GM12875 (cell line): ENCODE measurements at regions not wholly inside any gene's neighbourhood (a gene's known extent, or its start where the extent isn't known, plus 50 kb on each side); places are given as distances from the start of the nearest gene placed in this dataset.
"Not testable (repeated sequence)": the region's sequence is repeated elsewhere in the genome, so short reads cannot be mapped to it uniquely, and the experiment has no call there.

Experiments used
- H3K4me3 ChIP-seq: one replicate; pipeline ENCODE4 v1.5.1; 2011; ENCODE audit warnings: low read depth, low read length, control low read depth
- TF ChIP-seq, protein P1 (sequence below): IDR thresholded peaks from 2 replicates; pipeline ENCODE4 v1.5.1; 2011; ENCODE audit warnings: low read depth, mild to moderate bottlenecking, control low read depth, inconsistent platforms, low read length, moderate library complexity, borderline replicate concordance; ENCODE audit not compliant: insufficient read depth

DNA sequence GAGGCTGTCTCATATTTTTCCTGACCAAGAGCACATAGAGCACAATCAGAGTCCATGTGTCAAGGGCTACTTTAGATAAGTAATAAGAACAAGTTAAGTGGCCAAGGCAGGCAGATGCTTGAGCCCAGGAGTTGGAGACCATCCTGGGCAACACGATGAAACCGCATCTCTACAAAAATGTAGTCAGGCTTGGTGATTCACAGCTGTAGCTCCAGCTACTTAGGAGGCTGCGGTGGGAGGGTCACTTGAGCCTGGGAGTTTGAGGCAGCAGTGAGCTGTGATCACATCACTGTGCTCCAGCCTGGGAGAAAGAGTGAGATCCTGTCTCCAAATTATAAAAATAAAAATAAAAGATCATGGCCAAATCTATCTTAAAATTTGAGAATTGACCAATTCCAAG lies 767.9 kb upstream of the CTNND2 start:
- H3K4me3 ChIP-seq = no peak overlapping the region
- TF ChIP-seq, protein P1, sequence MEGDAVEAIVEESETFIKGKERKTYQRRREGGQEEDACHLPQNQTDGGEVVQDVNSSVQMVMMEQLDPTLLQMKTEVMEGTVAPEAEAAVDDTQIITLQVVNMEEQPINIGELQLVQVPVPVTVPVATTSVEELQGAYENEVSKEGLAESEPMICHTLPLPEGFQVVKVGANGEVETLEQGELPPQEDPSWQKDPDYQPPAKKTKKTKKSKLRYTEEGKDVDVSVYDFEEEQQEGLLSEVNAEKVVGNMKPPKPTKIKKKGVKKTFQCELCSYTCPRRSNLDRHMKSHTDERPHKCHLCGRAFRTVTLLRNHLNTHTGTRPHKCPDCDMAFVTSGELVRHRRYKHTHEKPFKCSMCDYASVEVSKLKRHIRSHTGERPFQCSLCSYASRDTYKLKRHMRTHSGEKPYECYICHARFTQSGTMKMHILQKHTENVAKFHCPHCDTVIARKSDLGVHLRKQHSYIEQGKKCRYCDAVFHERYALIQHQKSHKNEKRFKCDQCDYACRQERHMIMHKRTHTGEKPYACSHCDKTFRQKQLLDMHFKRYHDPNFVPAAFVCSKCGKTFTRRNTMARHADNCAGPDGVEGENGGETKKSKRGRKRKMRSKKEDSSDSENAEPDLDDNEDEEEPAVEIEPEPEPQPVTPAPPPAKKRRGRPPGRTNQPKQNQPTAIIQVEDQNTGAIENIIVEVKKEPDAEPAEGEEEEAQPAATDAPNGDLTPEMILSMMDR = no peak

DNA sequence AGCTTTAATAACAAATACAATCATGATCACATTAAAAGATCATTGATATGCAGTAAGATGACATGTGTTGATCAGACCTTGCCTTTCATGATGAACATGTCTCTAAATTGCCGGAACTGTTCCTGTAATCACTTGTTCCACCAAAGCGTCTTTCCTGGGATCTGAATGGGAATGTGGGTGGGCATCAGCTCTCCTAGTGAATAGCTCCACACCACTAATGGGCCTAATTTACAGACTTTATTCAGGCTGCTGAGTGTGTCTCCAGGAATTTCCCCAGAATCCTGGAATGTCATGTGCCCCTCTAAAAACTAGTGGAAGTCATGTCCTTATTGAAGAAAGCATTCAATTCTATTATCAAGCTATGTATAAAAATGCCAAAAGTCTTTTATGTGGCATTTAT lies 765.1 kb upstream of the CTNND2 start:
- TF ChIP-seq, protein P1 = no peak
- no peak overlapping the region for H3K4me3 ChIP-seq

DNA sequence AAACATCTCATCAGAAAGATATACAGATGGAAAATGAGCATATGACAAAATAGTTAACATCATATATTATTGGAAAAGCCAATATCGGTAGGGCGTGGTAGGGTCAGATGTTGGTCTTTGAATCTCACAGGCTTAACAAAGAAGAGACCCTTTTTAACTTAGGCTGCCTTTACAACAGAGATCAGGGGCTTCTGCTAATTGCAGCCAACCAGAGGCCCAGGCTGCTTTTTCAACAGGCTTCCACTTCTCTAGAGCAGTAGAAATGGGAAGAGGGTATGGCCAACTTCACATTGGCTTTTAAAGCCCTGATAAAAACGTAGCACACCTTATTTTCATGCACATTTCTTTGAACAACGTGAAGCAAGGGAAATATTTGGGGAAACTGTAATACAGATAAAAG lies 764.3 kb upstream of the CTNND2 start:
- no peak overlapping the region for H3K4me3 ChIP-seq
- TF ChIP-seq, protein P1 = no peak

DNA sequence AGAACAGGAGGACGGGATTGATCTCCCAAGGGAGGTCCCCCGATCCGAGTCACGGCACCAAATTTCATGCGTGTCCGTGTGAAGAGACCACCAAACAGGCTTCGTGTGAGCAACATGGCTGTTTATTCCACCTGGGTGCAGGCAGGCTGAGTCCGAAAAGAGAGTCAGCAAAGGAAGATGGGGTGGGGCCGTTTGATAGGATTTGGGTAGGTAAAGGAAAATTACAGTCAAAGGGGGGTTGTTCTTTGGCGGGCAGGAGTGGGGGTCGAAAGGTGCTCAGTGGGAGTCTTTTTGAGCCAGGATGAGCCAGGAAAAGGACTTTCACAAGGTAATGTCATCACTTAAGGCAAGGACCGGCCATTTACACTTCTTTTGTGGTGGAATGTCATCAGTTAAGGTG lies 763.6 kb upstream of the CTNND2 start:
- H3K4me3 ChIP-seq = not testable (repeated sequence)

DNA sequence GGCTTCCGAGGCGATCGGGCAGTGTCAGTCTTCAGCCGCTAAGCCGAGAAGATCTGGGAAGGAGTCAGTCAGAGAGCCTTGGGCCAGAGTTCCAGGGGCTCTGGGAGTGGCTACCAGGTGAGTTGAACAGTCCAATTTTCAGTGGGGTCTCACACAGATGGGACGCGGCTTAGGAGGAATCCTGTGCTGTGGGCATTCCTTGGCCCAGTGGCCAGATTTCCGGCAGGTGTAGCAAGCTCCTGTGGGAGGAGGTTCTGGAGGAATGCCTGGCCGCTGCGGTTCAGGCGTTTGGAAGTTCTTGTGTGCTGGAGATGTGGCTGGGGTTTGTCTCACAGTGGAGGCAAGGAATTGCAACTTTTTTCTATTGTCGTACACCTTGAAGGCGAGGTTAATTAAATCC lies 761.5 kb upstream of the CTNND2 start:
- not testable (repeated sequence) for H3K4me3 ChIP-seq

DNA sequence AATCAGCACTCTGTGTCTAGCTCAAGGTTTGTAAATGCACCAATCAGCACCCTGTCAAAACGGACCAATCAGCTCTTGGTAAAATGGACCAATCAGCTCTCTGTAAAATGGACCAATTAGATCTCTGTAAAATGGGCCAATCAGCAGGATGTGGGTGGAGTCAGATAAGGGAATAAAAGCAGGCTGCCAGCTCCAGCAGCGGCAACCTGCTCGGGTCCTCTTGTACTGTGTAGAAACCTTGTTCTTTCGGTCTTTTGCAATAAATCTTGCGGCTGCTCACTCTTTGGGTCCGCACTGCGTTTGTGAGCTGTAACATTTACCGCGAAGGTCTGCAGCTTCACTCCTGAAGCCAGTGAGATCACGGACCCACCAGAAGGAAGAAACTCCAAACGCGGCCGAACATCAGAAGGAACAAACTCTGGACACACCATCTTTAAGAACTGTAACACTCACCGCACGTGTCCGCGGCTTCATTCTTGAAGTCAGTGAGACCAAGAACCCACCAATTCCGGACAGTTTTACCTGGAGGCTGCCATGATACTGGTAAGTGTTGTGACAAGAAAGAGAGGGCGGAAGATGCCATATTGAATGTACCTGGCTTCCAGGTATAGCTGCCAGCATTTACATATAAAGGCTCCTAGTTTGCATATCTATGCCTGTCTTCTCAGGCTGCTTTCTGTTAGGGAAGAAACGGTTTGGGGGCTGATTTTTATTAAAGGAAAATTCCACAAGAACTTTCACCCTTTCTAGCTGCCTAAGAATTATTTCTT lies 758.5 kb upstream of the CTNND2 start:
- H3K4me3 ChIP-seq = no peak overlapping the region
- TF ChIP-seq, protein P1 = no peak

DNA sequence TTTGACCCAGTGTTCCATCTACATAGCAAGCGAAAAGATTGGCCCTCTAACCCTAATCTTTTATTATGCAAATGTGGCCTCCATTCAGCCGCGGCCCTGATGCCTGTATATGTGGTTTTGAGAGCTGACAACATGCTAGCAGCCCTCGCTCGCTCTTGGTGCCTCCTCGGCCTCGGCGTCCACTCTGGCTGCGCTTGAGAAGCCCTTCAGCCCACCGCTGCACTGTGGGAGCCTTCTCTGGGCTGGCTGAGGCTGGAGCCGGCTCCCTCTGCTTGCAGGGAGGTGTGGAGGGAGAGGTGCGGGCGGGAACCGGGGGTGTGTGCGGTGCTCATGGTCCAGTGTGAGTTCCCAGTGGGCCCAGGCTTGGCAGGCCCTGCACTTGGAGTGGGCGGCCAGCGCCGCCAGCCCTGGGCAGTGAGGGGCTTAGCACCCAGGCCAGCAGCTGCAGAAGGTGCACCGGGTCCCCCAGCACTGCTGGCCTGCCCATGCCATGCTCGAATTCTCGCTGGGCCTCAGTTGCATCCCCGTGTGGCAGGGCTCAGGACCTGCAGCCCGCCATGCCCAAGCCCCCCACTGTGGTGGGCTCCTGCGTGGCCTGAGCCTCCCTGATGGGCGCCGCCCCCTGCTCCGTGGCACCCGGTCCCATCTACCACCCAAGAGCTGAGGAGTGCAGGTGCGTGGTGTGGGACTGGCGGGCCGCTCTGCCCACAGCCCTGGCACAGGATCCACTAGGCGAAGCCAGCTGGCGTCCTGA lies 757.5 kb upstream of the CTNND2 start:
- TF ChIP-seq, protein P1 = no peak
- no peak overlapping the region for H3K4me3 ChIP-seq

DNA sequence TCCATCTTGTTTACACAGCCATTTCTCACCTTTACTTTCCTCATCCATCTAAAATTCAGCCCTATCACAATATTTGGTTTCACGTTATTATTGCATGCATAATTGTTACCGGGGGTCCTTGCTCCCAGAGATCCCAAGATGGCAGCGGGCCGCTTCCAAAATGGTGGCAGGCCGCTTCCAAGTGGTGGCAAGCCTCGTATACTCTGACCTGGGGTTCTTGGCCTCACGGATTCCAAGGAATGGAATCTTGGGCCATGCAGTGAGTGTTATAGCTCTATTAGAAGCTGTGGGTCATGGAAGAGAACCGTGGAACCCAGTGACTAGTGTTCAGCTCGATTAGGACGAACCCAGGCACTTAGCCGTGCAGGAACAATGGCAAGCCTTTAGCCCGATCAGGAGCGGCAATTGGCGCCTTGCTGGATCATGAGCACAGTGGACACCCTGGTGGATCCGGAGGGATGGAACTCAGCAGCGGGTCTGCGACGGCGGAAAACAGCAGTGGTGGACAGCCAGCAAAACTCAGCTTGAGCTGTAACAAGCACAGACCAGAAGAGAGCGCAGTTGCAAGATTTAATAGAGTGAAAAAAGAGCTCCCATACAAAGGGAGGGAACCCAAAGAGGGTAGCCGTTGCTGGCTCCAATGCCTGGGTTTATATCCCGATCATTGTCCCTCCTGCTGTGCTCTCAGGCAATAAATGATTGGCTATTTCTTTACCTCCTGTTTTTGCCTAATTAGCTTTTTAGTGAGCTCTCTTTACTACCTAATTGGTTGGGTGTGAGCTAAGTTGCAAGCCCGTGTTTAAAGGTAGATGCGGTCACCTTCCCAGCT lies 756.2 kb upstream of the CTNND2 start:
- not testable (repeated sequence) for H3K4me3 ChIP-seq
